HEK293 (cell line): ENCODE measurements at regions not wholly inside any gene's neighbourhood (a gene's known extent, or its start where the extent isn't known, plus 50 kb on each side); places are given as distances from the start of the nearest gene placed in this dataset.

Source experiments
- CTCF ChIA-PET: fragments of 350-600 bp; formaldehyde crosslinking; extraction: SDS; loops from one replicate; lab custom pipeline; 2021; ENCODE audit warnings: antibody characterized with exemption; lab: Yijun Ruan, JAX
- POLR2A ChIA-PET: fragments of 300-600 bp; formaldehyde crosslinking; extraction: SDS; loops from one replicate; lab custom pipeline; 2020; ENCODE audit warnings: antibody characterized with exemption, inconsistent platforms; lab: Yijun Ruan, JAX
- H3K27ac ChIP-seq: fragments of 200-500 bp; sonication (Bioruptor generic); 2 replicates; pipeline ENCODE4 v1.5.1; 2014; ENCODE audit warnings: low read depth, low read length, control low read depth, inconsistent platforms; ENCODE audit errors: extremely low read depth
- H3K36me3 ChIP-seq, 2 experiments: fragments of 200-500 bp in 1 of 2; sonication (Bioruptor generic) in 1 of 2; 1 replicate in 1 of 2; 2 replicates in 1 of 2; pipeline ENCODE4 v1.5.1; 2014 to 2017; ENCODE audit warnings: inconsistent platforms in 2 of 2, low read length in 2 of 2; ENCODE audit not compliant: control insufficient read depth in 2 of 2, insufficient read depth in 1 of 2
- H3K4me1 ChIP-seq: fragments of 200-500 bp; sonication (Bioruptor generic); 2 replicates; pipeline ENCODE4 v1.5.1; 2014; ENCODE audit warnings: mild to moderate bottlenecking, low read length, inconsistent platforms; ENCODE audit not compliant: control insufficient read depth, insufficient read depth
- H3K4me3 ChIP-seq: 2 replicates; pipeline ENCODE4 v1.5.1; 2011; ENCODE audit warnings: low read depth, mild to moderate bottlenecking, control low read depth, low read length, moderate library complexity
- H3K9me3 ChIP-seq: fragments of 200-500 bp; sonication (Bioruptor generic); 2 replicates; pipeline ENCODE4 v1.5.1; 2014; ENCODE audit warnings: low read depth, low read length, inconsistent platforms; ENCODE audit not compliant: control insufficient read depth, insufficient read depth
- BCL11B ChIP-seq: fragments of 450-650 bp; formaldehyde crosslinking; IDR thresholded peaks from 2 replicates; pipeline ENCODE4 v1.5.1; 2016; ENCODE audit warnings: low read depth, missing biosample characterization, missing genetic modification characterization
- GLIS2 ChIP-seq: fragments of 450-650 bp; formaldehyde crosslinking; IDR thresholded peaks from 2 replicates; pipeline ENCODE4 v1.5.1; 2016; ENCODE audit warnings: missing biosample characterization, missing genetic modification characterization
- SETDB1 ChIP-seq: IDR thresholded peaks from one replicate; pipeline ENCODE4 v1.6.1; 2017; ENCODE audit warnings: mild to moderate bottlenecking, low read length, moderate library complexity, mixed read lengths; ENCODE audit not compliant: insufficient read length
- ZBTB7A ChIP-seq: fragments of 450-650 bp; formaldehyde crosslinking; IDR thresholded peaks from 2 replicates; pipeline ENCODE4 v1.5.1; 2016; ENCODE audit warnings: low read depth, missing biosample characterization, missing genetic modification characterization
- ZNF155 ChIP-seq: fragments of 450-650 bp; formaldehyde crosslinking; IDR thresholded peaks from 2 replicates; pipeline ENCODE4 v1.5.1; 2016; ENCODE audit warnings: missing biosample characterization, missing genetic modification characterization
- ZNF2 ChIP-seq: fragments of 450-650 bp; formaldehyde crosslinking; IDR thresholded peaks from 2 replicates; pipeline ENCODE4 v1.5.1; 2016; ENCODE audit warnings: missing biosample characterization, missing genetic modification characterization
- ZNF23 ChIP-seq: fragments of 450-650 bp; formaldehyde crosslinking; IDR thresholded peaks from 2 replicates; pipeline ENCODE4 v1.5.1; 2016; ENCODE audit warnings: missing biosample characterization, missing genetic modification characterization, borderline replicate concordance
- ZNF239 ChIP-seq: fragments of 450-650 bp; formaldehyde crosslinking; IDR thresholded peaks from 2 replicates; pipeline ENCODE4 v1.5.1; 2016; ENCODE audit warnings: missing biosample characterization, missing genetic modification characterization
- ZNF24 ChIP-seq: fragments of 450-650 bp; formaldehyde crosslinking; IDR thresholded peaks from 2 replicates; pipeline ENCODE4 v1.5.1; 2016; ENCODE audit warnings: missing biosample characterization, missing genetic modification characterization
- ZNF324 ChIP-seq: fragments of 450-650 bp; formaldehyde crosslinking; IDR thresholded peaks from 2 replicates; pipeline ENCODE4 v1.5.1; 2016; ENCODE audit warnings: missing biosample characterization, missing genetic modification characterization
- ZNF423 ChIP-seq: fragments of 450-650 bp; formaldehyde crosslinking; IDR thresholded peaks from 2 replicates; pipeline ENCODE4 v1.5.1; 2016; ENCODE audit warnings: missing biosample characterization, missing genetic modification characterization
- ZNF561 ChIP-seq: fragments of 450-650 bp; IDR thresholded peaks from 2 replicates; pipeline ENCODE4 v1.5.1; 2018; ENCODE audit warnings: missing biosample characterization, missing genetic modification characterization, borderline replicate concordance
- ZNF664 ChIP-seq: fragments of 450-650 bp; formaldehyde crosslinking; IDR thresholded peaks from 2 replicates; pipeline ENCODE4 v1.5.1; 2016; ENCODE audit warnings: missing biosample characterization, missing genetic modification characterization
- ZNF777 ChIP-seq: fragments of 450-650 bp; formaldehyde crosslinking; IDR thresholded peaks from 2 replicates; pipeline ENCODE4 v1.5.1; 2017; ENCODE audit warnings: missing biosample characterization, missing genetic modification characterization, borderline replicate concordance
- TF ChIP-seq, protein P1 (sequence below): fragments of 450-650 bp; formaldehyde crosslinking; conservative IDR thresholded peaks from 2 replicates; pipeline ENCODE4 v1.5.1; 2016; ENCODE audit warnings: low read depth, missing biosample characterization, missing genetic modification characterization
- TF ChIP-seq, protein P2 (sequence below): fragments of 450-650 bp; formaldehyde crosslinking; IDR thresholded peaks from 2 replicates; pipeline ENCODE4 v1.5.1; 2016; ENCODE audit warnings: missing biosample characterization, missing genetic modification characterization
- TF ChIP-seq, protein P3 (sequence below): fragments of 450-650 bp; IDR thresholded peaks from 2 replicates; pipeline ENCODE4 v1.5.1; 2018; ENCODE audit warnings: missing biosample characterization, missing genetic modification characterization
- TF ChIP-seq, protein P4 (sequence below): fragments of 450-650 bp; formaldehyde crosslinking; IDR thresholded peaks from 2 replicates; pipeline ENCODE4 v1.5.1; 2016; ENCODE audit warnings: missing biosample characterization, missing genetic modification characterization

DNA sequence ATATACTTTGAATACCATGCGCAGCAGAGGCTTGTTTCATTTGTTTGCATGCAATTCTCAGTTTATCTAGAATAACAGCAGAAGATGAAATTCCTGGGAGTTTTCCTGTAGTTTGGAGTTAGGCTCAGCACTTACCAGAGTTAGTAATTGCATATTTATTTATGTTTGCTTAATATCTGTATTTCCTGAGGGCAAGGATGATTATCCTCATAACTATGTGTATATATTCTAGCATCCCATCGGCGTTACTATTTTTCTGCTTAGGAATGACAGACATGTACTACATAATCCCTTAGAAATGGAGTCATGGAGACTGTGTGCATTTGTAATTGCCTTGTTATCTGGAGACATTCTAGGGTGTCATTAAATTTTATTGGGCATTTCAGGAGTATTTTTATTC is 1184.8 kb downstream of the DTWD2 start:
- ChIA-PET POLR2A (no interaction called here), CTCF (interaction anchor here (0.5 to 1.3 kb wide), 2 partner anchors 16 to 349 kb away, joined by 3 to 4 read pairs; no protein-coding TSS in a partner anchor)
- no peak overlapping the region for H3K27ac ChIP-seq

DNA sequence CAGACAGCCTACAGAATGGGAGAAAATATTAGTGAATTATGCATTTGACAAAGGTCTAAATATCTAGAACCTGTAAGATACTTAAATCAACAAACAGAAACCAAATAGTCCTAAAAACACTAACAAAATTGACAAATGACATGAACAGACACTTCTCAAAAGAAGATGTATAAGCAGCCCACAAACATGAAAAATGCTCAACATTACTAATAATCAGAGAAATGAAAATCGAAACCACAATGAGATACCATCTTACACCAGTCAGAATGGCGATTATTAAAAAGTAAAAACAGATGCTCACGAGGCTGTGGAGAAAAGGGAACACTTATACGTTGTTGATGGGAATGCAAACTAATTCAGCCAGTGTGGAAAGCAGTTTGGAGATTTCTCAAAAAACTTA is 1186.8 kb downstream of the DTWD2 start:
- H3K4me1 ChIP-seq, result no peaks in the 10 kb centered on the region
- no peak for TF ChIP-seq ZNF155 (tag by site-specific recombination)
- TF ChIP-seq ZNF561, result no peak
- no peak for TF ChIP-seq ZNF23
- TF ChIP-seq ZBTB7A (tag by site-specific recombination), result no peak
- TF ChIP-seq, protein P1, sequence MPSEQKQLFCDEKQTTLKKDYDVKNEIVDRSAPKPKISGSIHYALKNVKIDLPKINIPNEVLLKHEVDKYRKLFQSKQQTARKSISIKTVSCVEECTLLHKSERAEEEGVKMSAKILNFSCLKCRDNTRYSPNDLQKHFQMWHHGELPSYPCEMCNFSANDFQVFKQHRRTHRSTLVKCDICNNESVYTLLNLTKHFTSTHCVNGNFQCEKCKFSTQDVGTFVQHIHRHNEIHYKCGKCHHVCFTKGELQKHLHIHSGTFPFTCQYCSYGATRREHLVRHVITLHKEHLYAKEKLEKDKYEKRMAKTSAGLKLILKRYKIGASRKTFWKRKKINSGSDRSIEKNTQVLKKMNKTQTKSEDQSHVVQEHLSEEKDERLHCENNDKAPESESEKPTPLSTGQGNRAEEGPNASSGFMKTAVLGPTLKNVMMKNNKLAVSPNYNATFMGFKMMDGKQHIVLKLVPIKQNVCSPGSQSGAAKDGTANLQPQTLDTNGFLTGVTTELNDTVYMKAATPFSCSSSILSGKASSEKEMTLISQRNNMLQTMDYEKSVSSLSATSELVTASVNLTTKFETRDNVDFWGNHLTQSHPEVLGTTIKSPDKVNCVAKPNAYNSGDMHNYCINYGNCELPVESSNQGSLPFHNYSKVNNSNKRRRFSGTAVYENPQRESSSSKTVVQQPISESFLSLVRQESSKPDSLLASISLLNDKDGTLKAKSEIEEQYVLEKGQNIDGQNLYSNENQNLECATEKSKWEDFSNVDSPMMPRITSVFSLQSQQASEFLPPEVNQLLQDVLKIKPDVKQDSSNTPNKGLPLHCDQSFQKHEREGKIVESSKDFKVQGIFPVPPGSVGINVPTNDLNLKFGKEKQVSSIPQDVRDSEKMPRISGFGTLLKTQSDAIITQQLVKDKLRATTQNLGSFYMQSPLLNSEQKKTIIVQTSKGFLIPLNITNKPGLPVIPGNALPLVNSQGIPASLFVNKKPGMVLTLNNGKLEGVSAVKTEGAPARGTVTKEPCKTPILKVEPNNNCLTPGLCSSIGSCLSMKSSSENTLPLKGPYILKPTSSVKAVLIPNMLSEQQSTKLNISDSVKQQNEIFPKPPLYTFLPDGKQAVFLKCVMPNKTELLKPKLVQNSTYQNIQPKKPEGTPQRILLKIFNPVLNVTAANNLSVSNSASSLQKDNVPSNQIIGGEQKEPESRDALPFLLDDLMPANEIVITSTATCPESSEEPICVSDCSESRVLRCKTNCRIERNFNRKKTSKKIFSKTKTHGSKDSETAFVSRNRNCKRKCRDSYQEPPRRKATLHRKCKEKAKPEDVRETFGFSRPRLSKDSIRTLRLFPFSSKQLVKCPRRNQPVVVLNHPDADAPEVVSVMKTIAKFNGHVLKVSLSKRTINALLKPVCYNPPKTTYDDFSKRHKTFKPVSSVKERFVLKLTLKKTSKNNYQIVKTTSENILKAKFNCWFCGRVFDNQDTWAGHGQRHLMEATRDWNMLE (tag by site-specific recombination), result no peak
- no peaks in the 10 kb centered on the region for H3K9me3 ChIP-seq
- CTCF ChIA-PET, result no interaction called here
- H3K36me3 ChIP-seq, result no peaks in the 10 kb centered on the region
- POLR2A ChIA-PET, result no interaction called here
- no peak overlapping the region for H3K4me3 ChIP-seq
- no peak overlapping the region for H3K27ac ChIP-seq

More for the DNA sequence above, 1184.8 kb downstream of the DTWD2 start:
- Histone ChIP-seq H3K36me3 (no peaks in the 10 kb centered on the region), H3K4me3 (no peak overlapping the region), H3K4me1 (no peaks in the 10 kb centered on the region), H3K9me3 (no peaks in the 10 kb centered on the region)
- no peak for TF ChIP-seq ZNF664 (tag by site-specific recombination)
- TF ChIP-seq GLIS2 (tag by site-specific recombination), result no peak
- TF ChIP-seq, protein P2, sequence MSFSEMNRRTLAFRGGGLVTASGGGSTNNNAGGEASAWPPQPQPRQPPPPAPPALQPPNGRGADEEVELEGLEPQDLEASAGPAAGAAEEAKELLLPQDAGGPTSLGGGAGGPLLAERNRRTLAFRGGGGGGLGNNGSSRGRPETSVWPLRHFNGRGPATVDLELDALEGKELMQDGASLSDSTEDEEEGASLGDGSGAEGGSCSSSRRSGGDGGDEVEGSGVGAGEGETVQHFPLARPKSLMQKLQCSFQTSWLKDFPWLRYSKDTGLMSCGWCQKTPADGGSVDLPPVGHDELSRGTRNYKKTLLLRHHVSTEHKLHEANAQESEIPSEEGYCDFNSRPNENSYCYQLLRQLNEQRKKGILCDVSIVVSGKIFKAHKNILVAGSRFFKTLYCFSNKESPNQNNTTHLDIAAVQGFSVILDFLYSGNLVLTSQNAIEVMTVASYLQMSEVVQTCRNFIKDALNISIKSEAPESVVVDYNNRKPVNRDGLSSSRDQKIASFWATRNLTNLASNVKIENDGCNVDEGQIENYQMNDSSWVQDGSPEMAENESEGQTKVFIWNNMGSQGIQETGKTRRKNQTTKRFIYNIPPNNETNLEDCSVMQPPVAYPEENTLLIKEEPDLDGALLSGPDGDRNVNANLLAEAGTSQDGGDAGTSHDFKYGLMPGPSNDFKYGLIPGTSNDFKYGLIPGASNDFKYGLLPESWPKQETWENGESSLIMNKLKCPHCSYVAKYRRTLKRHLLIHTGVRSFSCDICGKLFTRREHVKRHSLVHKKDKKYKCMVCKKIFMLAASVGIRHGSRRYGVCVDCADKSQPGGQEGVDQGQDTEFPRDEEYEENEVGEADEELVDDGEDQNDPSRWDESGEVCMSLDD (tag by site-specific recombination), result no peak
- TF ChIP-seq SETDB1, result no peak
- TF ChIP-seq ZNF423 (tag by site-specific recombination), result no peak
- no peak for TF ChIP-seq BCL11B (tag by site-specific recombination)
- no peak for TF ChIP-seq ZNF24
- TF ChIP-seq, protein P3, sequence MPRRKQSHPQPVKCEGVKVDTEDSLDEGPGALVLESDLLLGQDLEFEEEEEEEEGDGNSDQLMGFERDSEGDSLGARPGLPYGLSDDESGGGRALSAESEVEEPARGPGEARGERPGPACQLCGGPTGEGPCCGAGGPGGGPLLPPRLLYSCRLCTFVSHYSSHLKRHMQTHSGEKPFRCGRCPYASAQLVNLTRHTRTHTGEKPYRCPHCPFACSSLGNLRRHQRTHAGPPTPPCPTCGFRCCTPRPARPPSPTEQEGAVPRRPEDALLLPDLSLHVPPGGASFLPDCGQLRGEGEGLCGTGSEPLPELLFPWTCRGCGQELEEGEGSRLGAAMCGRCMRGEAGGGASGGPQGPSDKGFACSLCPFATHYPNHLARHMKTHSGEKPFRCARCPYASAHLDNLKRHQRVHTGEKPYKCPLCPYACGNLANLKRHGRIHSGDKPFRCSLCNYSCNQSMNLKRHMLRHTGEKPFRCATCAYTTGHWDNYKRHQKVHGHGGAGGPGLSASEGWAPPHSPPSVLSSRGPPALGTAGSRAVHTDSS (tag by site-specific recombination), result no peak
- TF ChIP-seq ZNF2 (tag by site-specific recombination), result no peak
- TF ChIP-seq ZNF239 (tag by site-specific recombination), result no peak
- TF ChIP-seq ZNF777 (tag by site-specific recombination), result no peak
- no peak for TF ChIP-seq ZNF324 (tag by site-specific recombination)
- TF ChIP-seq, protein P4, sequence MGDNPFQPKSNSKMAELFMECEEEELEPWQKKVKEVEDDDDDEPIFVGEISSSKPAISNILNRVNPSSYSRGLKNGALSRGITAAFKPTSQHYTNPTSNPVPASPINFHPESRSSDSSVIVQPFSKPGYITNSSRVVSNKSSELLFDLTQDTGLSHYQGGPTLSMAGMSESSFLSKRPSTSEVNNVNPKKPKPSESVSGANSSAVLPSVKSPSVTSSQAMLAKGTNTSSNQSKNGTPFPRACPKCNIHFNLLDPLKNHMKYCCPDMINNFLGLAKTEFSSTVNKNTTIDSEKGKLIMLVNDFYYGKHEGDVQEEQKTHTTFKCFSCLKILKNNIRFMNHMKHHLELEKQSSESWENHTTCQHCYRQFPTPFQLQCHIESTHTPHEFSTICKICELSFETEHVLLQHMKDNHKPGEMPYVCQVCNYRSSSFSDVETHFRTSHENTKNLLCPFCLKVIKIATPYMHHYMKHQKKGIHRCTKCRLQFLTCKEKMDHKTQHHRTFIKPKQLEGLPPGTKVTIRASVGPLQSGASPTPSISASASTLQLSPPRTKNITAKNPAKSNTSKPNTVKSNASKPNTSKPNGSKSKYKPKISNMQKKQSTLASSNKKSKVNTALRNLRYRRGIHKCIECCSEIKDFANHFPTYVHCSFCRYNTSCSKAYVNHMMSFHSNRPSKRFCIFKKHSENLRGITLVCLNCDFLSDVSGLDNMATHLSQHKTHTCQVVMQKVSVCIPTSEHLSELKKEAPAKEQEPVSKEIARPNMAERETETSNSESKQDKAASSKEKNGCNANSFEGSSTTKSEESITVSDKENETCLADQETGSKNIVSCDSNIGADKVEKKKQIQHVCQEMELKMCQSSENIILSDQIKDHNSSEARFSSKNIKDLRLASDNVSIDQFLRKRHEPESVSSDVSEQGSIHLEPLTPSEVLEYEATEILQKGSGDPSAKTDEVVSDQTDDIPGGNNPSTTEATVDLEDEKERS, result no peak
